Embryonic facial prominence (tissue), 1 donor: ENCODE measurements at regions not wholly inside any gene's neighbourhood (a gene's known extent, or its start where the extent isn't known, plus 50 kb on each side); places are given as distances from the start of the nearest gene placed in this dataset.
A peak's percentile ranks its signal among the peaks of the same experiment; 100 is the strongest.

Experiments
- DNase-seq: peaks from one replicate; pipeline ENCODE4 v3.0.0-alpha.2; 2016; ENCODE audit errors: extremely low spot score

- no peak for DNase-seq
Measured at GRCh38 chr14:101398011-101398410, 163.3 kb upstream of the DIO3 start.

GRCh38 chr14:101399737-101400517 lies 161.4 kb upstream of the DIO3 start:
- DNase-seq, result no peak

- no peak for DNase-seq
Measured at GRCh38 chr14:101400830-101401229, 160.5 kb upstream of the DIO3 start.

GRCh38 chr14:101402936-101403660 lies 158.2 kb upstream of the DIO3 start:
- DNase-seq, result no peak

GRCh38 chr14:101404426-101405170 lies 156.7 kb upstream of the DIO3 start:
- no peak for DNase-seq

- peak; percentile 56 for DNase-seq
Measured at GRCh38 chr14:101405171-101405883, 156.0 kb upstream of the DIO3 start.

GRCh38 chr14:101406921-101407320 lies 154.4 kb upstream of the DIO3 start:
- DNase-seq, result no peak

- no peak for DNase-seq
Measured at GRCh38 chr14:101407328-101407727, 154.0 kb upstream of the DIO3 start.

- no peak for DNase-seq
Measured at GRCh38 chr14:101408077-101408831, 153.0 kb upstream of the DIO3 start.

GRCh38 chr14:101409006-101409543 lies 152.2 kb upstream of the DIO3 start:
- no peak for DNase-seq

- DNase-seq, result no peak
Measured at GRCh38 chr14:101410126-101410525, 151.2 kb upstream of the DIO3 start.

- no peak for DNase-seq
Measured at GRCh38 chr14:101411151-101411550, 150.1 kb upstream of the DIO3 start.

- DNase-seq, result no peak
Measured at GRCh38 chr14:101411779-101412178, 149.5 kb upstream of the DIO3 start.

- no peak for DNase-seq
Measured at GRCh38 chr14:101412739-101413138, 148.6 kb upstream of the DIO3 start.

GRCh38 chr14:101417434-101417833 lies 143.9 kb upstream of the DIO3 start:
- DNase-seq, result no peak

GRCh38 chr14:101418601-101419000 lies 142.7 kb upstream of the DIO3 start:
- DNase-seq, result no peak

- DNase-seq, result no peak
Measured at GRCh38 chr14:101426466-101426865, 134.8 kb upstream of the DIO3 start.

GRCh38 chr14:101428409-101428808 lies 132.9 kb upstream of the DIO3 start:
- no peak for DNase-seq

GRCh38 chr14:101435546-101435945 lies 125.7 kb upstream of the DIO3 start:
- no peak for DNase-seq

- no peak for DNase-seq
Measured at GRCh38 chr14:101439023-101439422, 122.3 kb upstream of the DIO3 start.

GRCh38 chr14:101440496-101440895 lies 120.8 kb upstream of the DIO3 start:
- DNase-seq, result no peak
